ENCODE measurements at regions not wholly inside any gene's neighbourhood (a gene's known extent, or its start where the extent isn't known, plus 50 kb on each side); places are given as distances from the start of the nearest gene placed in this dataset.

- no peak for TF ChIP-seq CTCF (optimal IDR thresholded peaks at IDR 0.05 in 1 of 3, IDR thresholded peaks at IDR 0.05 in 1 of 3, conservative IDR thresholded peaks at IDR 0.05 in 1 of 3; ENCODE audit: extremely low read depth in 1 of 3, insufficient read depth in 2 of 3, low read length in 3 of 3)
- no peak for TF ChIP-seq EZH2 (IDR thresholded peaks at IDR 0.05; ENCODE audit: low read length)
These were observed 72.0 kb upstream of the CALCR start for GRCh38 chr7:93646538-93646937.

Measured in keratinocyte (primary cell).